ENCODE measurements at regions not wholly inside any gene's neighbourhood (a gene's known extent, or its start where the extent isn't known, plus 50 kb on each side); places are given as distances from the start of the nearest gene placed in this dataset.

DNA sequence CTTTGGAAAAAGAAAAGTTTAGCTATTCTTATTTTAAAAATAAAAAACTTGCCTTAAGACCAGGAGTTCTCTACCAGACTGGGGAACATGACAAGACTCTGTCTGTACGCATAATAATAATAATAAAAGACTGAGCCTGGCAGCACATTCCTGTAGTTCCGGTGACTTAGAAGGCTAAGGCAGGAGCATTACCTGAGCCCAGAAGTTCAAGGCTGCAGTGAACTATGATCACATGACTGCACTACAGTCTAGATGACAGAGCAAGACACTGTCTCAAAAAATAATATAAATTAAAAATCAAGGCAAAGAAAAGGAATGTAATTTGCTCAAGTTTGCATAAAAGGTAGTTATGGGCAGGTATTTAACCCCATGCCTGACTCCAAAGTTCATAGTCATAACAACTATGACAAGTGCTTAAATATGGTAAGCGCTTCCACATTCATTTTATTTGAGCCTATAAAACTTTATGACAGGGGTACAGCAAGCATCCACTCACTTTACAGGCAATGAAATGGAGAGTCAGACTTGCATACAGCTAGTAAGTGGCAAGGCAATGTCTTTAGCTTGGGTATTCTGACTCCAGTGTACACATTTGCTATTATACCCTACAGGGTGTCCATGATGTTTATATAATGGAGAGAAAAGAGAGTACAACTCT lies 1567.8 kb upstream of the PIK3C3 start (continued):
- TF ChIP-seq SIN3A (conservative IDR thresholded peaks at IDR 0.05 in 1 of 2, IDR thresholded peaks at IDR 0.05 in 1 of 2; ENCODE audit: low read depth in 1 of 2, low read length in 2 of 2) (no peak), SAP30 (IDR thresholded peaks at IDR 0.05; ENCODE audit: insufficient read depth, insufficient replicate concordance, low read length) (no peak)

All from H1 (cell line).